Large intestine (tissue), 3 donors: ENCODE measurements at regions not wholly inside any gene's neighbourhood (a gene's known extent, or its start where the extent isn't known, plus 50 kb on each side); places are given as distances from the start of the nearest gene placed in this dataset.

Experiments
- DNase-seq, 2 donors: peaks; one replicate each; pipeline versions ENCODE4 v3.0.0 to v3.0.0-alpha.2; 2013
- H3K27ac ChIP-seq: one replicate; pipeline ENCODE4 v1.5.1; 2013; ENCODE audit warnings: low read length
- H3K27me3 ChIP-seq: 2 replicates; pipeline ENCODE4 v1.6.1; 2013; ENCODE audit warnings: low read length; ENCODE audit not compliant: control insufficient read depth, insufficient read depth
- H3K36me3 ChIP-seq: 2 replicates; pipeline ENCODE4 v1.6.1; 2013; ENCODE audit warnings: low read length; ENCODE audit not compliant: control insufficient read depth, insufficient read depth
- H3K4me1 ChIP-seq: one replicate; pipeline ENCODE4 v1.6.1; 2013; ENCODE audit warnings: low read length; ENCODE audit not compliant: control insufficient read depth, insufficient read depth
- H3K4me3 ChIP-seq: one replicate; pipeline ENCODE4 v1.5.1; 2013; ENCODE audit warnings: low read length
- H3K9me3 ChIP-seq: one replicate; pipeline ENCODE4 v1.6.1; 2013; ENCODE audit warnings: mild to moderate bottlenecking, low read depth, low read length, moderate library complexity; ENCODE audit not compliant: control insufficient read depth
- WGBS: methylation state at CpG from one replicate; pipeline ENCODE4 v1.1.5; 2013; ENCODE audit warnings: low lambda C conversion rate; ENCODE audit not compliant: insufficient coverage; 5-methylcytosine and 5-hydroxymethylcytosine counted together

- Histone ChIP-seq H3K4me1 (no peaks in the 10 kb centered on the region), H3K27me3 (peaks cover 12% of the 10 kb centered on the region), H3K9me3 (no peaks in the 10 kb centered on the region), H3K27ac (no peak overlapping the region), H3K4me3 (no peak overlapping the region), H3K36me3 (no peaks in the 10 kb centered on the region)
- DNase-seq: no peak
- no CpG with 5 or more reads among the region's 11 CpGs for WGBS
Observed at GRCh38 chr2:121049950-121050585, 234.9 kb downstream of the TFCP2L1 start.

- H3K9me3 ChIP-seq: no peaks in the 10 kb centered on the region
- H3K4me3 ChIP-seq: no peak overlapping the region
- H3K27ac ChIP-seq: no peak overlapping the region
- 86% methylated on average over 5 of the region's 6 CpGs for WGBS
- H3K27me3 ChIP-seq: peaks cover 12% of the 10 kb centered on the region
- H3K4me1 ChIP-seq: no peaks in the 10 kb centered on the region
- DNase-seq: no peak
- H3K36me3 ChIP-seq: no peaks in the 10 kb centered on the region
Observed at GRCh38 chr2:121051311-121051710, 233.7 kb downstream of the TFCP2L1 start.

- DNase-seq: no peak
- Histone ChIP-seq H3K36me3 (no peaks in the 10 kb centered on the region), H3K27ac (no peak overlapping the region), H3K4me1 (no peaks in the 10 kb centered on the region), H3K27me3 (peaks cover 12% of the 10 kb centered on the region), H3K4me3 (no peak overlapping the region), H3K9me3 (no peaks in the 10 kb centered on the region)
- no CpG with 5 or more reads among the region's 11 CpGs for WGBS
Observed at GRCh38 chr2:121052023-121052422, 233.0 kb downstream of the TFCP2L1 start.

GRCh38 chr2:121052521-121052920 lies 232.5 kb downstream of the TFCP2L1 start:
- Histone ChIP-seq H3K4me1 (no peaks in the 10 kb centered on the region), H3K27me3 (peaks cover 12% of the 10 kb centered on the region), H3K36me3 (no peaks in the 10 kb centered on the region), H3K9me3 (no peaks in the 10 kb centered on the region), H3K27ac (no peak overlapping the region), H3K4me3 (no peak overlapping the region)
- no CpG with 5 or more reads among the region's 6 CpGs for WGBS
- no peak for DNase-seq

- no peak for DNase-seq
- no peaks in the 10 kb centered on the region for H3K9me3 ChIP-seq
- no peak overlapping the region for H3K4me3 ChIP-seq
- no peak overlapping the region for H3K27ac ChIP-seq
- no peaks in the 10 kb centered on the region for H3K4me1 ChIP-seq
- no peaks in the 10 kb centered on the region for H3K36me3 ChIP-seq
- H3K27me3 ChIP-seq: peaks cover 7% of the 10 kb centered on the region
- no CpG with 5 or more reads among the region's 5 CpGs for WGBS
Observed at GRCh38 chr2:121055088-121055487, 229.9 kb downstream of the TFCP2L1 start.

- H3K27me3 ChIP-seq: peaks cover 5% of the 10 kb centered on the region
- DNase-seq: no peak
- no peak overlapping the region for H3K27ac ChIP-seq
- H3K4me3 ChIP-seq: no peak overlapping the region
- H3K36me3 ChIP-seq: no peaks in the 10 kb centered on the region
- H3K9me3 ChIP-seq: no peaks in the 10 kb centered on the region
- WGBS: no CpG with 5 or more reads among the region's 4 CpGs
- no peaks in the 10 kb centered on the region for H3K4me1 ChIP-seq
Observed at GRCh38 chr2:121055501-121055900, 229.5 kb downstream of the TFCP2L1 start.

GRCh38 chr2:121058852-121059558 lies 226.0 kb downstream of the TFCP2L1 start:
- DNase-seq: no peak

GRCh38 chr2:121059651-121060649 lies 225.1 kb downstream of the TFCP2L1 start:
- Histone ChIP-seq H3K36me3 (no peaks in the 10 kb centered on the region), H3K4me1 (no peaks in the 10 kb centered on the region), H3K27ac (no peak overlapping the region), H3K4me3 (no peak overlapping the region), H3K9me3 (no peaks in the 10 kb centered on the region), H3K27me3 (peaks cover 31% of the 10 kb centered on the region)
- no CpG with 5 or more reads among the region's 9 CpGs for WGBS
- DNase-seq: no peak

More at GRCh38 chr2:121058852-121059558, 226.0 kb downstream of the TFCP2L1 start:
- Histone ChIP-seq H3K9me3 (no peaks in the 10 kb centered on the region), H3K4me1 (no peaks in the 10 kb centered on the region), H3K27me3 (peaks cover 27% of the 10 kb centered on the region), H3K4me3 (no peak overlapping the region), H3K36me3 (no peaks in the 10 kb centered on the region), H3K27ac (no peak overlapping the region)
- no CpG with 5 or more reads among the region's 15 CpGs for WGBS

- no peaks in the 10 kb centered on the region for H3K4me1 ChIP-seq
- WGBS: no CpG with 5 or more reads among the region's 9 CpGs
- no peaks in the 10 kb centered on the region for H3K9me3 ChIP-seq
- no peaks in the 10 kb centered on the region for H3K36me3 ChIP-seq
- peaks cover 35% of the 10 kb centered on the region for H3K27me3 ChIP-seq
- DNase-seq: no peak
- no peak overlapping the region for H3K4me3 ChIP-seq
- no peak overlapping the region for H3K27ac ChIP-seq
Observed at GRCh38 chr2:121061633-121062032, 223.4 kb downstream of the TFCP2L1 start.

- H3K27me3 ChIP-seq: peaks cover 41% of the 10 kb centered on the region
- no peak overlapping the region for H3K27ac ChIP-seq
- H3K4me3 ChIP-seq: no peak overlapping the region
- no peak for DNase-seq
- no peaks in the 10 kb centered on the region for H3K4me1 ChIP-seq
- no peaks in the 10 kb centered on the region for H3K9me3 ChIP-seq
- H3K36me3 ChIP-seq: no peaks in the 10 kb centered on the region
- no CpG with 5 or more reads among the region's 3 CpGs for WGBS
Observed at GRCh38 chr2:121063471-121063870, 221.5 kb downstream of the TFCP2L1 start.
